A673 (cell line): ENCODE measurements at regions not wholly inside any gene's neighbourhood (a gene's known extent, or its start where the extent isn't known, plus 50 kb on each side); places are given as distances from the start of the nearest gene placed in this dataset.

Source experiments
- BruUV-seq: library from RNA; stranded (reverse); fragments of 400-500 nt; replicated peaks from 2 replicates; lab custom pipeline; 2021; lab: Mats Ljungman, UMichigan
- CTCF ChIA-PET: fragments of 300-600 bp; sonication (Branson Sonifier 250); formaldehyde crosslinking; loops from one replicate; lab custom pipeline; 2022; ENCODE audit warnings: antibody characterized with exemption; lab: Charles Lee
- POLR2A ChIA-PET: fragments of 300-600 bp; sonication (Branson Sonifier 250); formaldehyde crosslinking; loops from one replicate; lab custom pipeline; 2022; ENCODE audit warnings: antibody characterized with exemption; ENCODE audit not compliant: low non-redundant PET; lab: Charles Lee
- DNase-seq: peaks from one replicate; pipeline ENCODE4 v3.0.0-alpha.2; 2015; ENCODE audit warnings: low spot score
- H3K27ac ChIP-seq: fragments of 200-600 bp; sonication (generic); 2 replicates; pipeline ENCODE4 v1.5.1; 2016; ENCODE audit warnings: mixed run types, low read depth, mild to moderate bottlenecking, mixed read lengths, antibody characterized with exemption, low read length; ENCODE audit not compliant: poor library complexity, severe bottlenecking
- H3K27me3 ChIP-seq: fragments of 200-600 bp; sonication (generic); replicated peaks from 2 replicates; pipeline ENCODE4 v1.6.1; 2017; ENCODE audit warnings: mixed run types, low read depth, mild to moderate bottlenecking, mixed read lengths, antibody characterized with exemption, low read length; ENCODE audit not compliant: insufficient read depth, poor library complexity
- H3K36me3 ChIP-seq: fragments of 200-600 bp; sonication (generic); 2 replicates; pipeline ENCODE4 v1.6.1; 2016; ENCODE audit warnings: mixed run types, mild to moderate bottlenecking, mixed read lengths, antibody characterized with exemption, low read length; ENCODE audit not compliant: insufficient read depth, poor library complexity, severe bottlenecking
- H3K4me1 ChIP-seq: fragments of 200-600 bp; sonication (generic); 2 replicates; pipeline ENCODE4 v1.6.1; 2017; ENCODE audit warnings: mixed run types, mild to moderate bottlenecking, mixed read lengths, antibody characterized with exemption, low read length; ENCODE audit not compliant: insufficient read depth, poor library complexity, severe bottlenecking
- H3K4me3 ChIP-seq: fragments of 200-600 bp; sonication (generic); 2 replicates; pipeline ENCODE4 v1.5.1; 2016; ENCODE audit warnings: low read depth, mixed run types, mild to moderate bottlenecking, mixed read lengths, low read length; ENCODE audit not compliant: poor library complexity, severe bottlenecking
- H3K9me3 ChIP-seq: fragments of 200-600 bp; sonication (generic); 2 replicates; pipeline ENCODE4 v1.6.1; 2016; ENCODE audit warnings: mixed run types, low read depth, mild to moderate bottlenecking, mixed read lengths, antibody characterized with exemption, low read length; ENCODE audit not compliant: poor library complexity, severe bottlenecking
- CTCF ChIP-seq: fragments of 300-800, 200-600 bp; sonication (generic); conservative IDR thresholded peaks from 2 replicates; pipeline ENCODE4 v1.5.1; 2017; ENCODE audit warnings: low read depth, mild to moderate bottlenecking, antibody characterized with exemption, low read length, moderate library complexity, mixed read lengths
- EZH2 ChIP-seq: fragments of 200-600 bp; sonication (generic); IDR thresholded peaks from 2 replicates; pipeline ENCODE4 v1.6.1; 2017; ENCODE audit warnings: borderline replicate concordance, low read depth, mild to moderate bottlenecking, mixed read lengths, antibody characterized with exemption, low read length; ENCODE audit not compliant: poor library complexity, severe bottlenecking
- intact Hi-C: fragments of 100-400 bp; cut with micrococcal nuclease; formaldehyde crosslinking; loops from one replicate; pipeline ENCODE4 v1.10.0; 2022; ENCODE audit not compliant: unreplicated experiment

DNA sequence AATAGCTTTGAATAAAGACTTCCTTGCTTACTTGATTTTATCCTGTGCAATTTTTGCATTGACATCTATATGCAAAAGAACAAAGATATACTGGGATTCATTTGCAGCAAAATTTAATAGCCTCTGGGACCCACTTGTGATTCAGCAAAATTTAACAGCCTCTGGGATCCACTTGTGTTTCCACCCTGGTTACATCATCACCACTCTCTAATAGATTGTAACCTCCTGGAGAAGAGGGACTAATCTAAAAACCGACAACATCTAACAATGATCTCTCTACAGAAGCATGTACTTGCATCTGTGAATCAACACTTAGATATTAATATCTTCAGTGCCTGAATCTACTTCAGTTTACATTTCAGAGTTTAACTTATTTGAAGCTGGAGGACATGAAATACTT is 202.0 kb upstream of the CPHXL start:
- no peaks in the 10 kb centered on the region for H3K9me3 ChIP-seq
- BruUV-seq = no TSS peak
- H3K27ac ChIP-seq = no peak overlapping the region
- no peak for DNase-seq
- CTCF ChIA-PET = no interaction called here
- TF ChIP-seq EZH2 = no peak
- TF ChIP-seq CTCF = no peak
- H3K4me1 ChIP-seq = no peaks in the 10 kb centered on the region
- POLR2A ChIA-PET = no interaction called here
- no peak overlapping the region for H3K4me3 ChIP-seq
- peaks cover 5% of the 10 kb centered on the region for H3K27me3 ChIP-seq
- H3K36me3 ChIP-seq = no peaks in the 10 kb centered on the region
- intact Hi-C loops = no loop called here

GRCh38 chr16:75929046-75929445 is 202.8 kb upstream of the CPHXL start:
- intact Hi-C loops = no loop called here
- Histone ChIP-seq H3K4me1 (no peaks in the 10 kb centered on the region), H3K27ac (no peak overlapping the region), H3K36me3 (no peaks in the 10 kb centered on the region), H3K27me3 (peaks cover 5% of the 10 kb centered on the region), H3K9me3 (no peaks in the 10 kb centered on the region), H3K4me3 (no peak overlapping the region)
- BruUV-seq = no TSS peak
- ChIA-PET CTCF (no interaction called here), POLR2A (no interaction called here)
- TF ChIP-seq CTCF = no peak
- no peak for TF ChIP-seq EZH2
- no peak for DNase-seq

- H3K4me3 ChIP-seq = no peak overlapping the region
- TF ChIP-seq CTCF = no peak
- no peak for TF ChIP-seq EZH2
- CTCF ChIA-PET = no interaction called here
- BruUV-seq = no TSS peak
- POLR2A ChIA-PET = no interaction called here
- H3K36me3 ChIP-seq = no peaks in the 10 kb centered on the region
- H3K27ac ChIP-seq = no peak overlapping the region
- no peaks in the 10 kb centered on the region for H3K27me3 ChIP-seq
- H3K4me1 ChIP-seq = no peaks in the 10 kb centered on the region
- intact Hi-C loops = no loop called here
- DNase-seq = no peak
- H3K9me3 ChIP-seq = no peaks in the 10 kb centered on the region
Observed at GRCh38 chr16:75931043-75931442, 204.8 kb upstream of the CPHXL start.
